NCI-H187 (cell line): ENCODE measurements at regions not wholly inside any gene's neighbourhood (a gene's known extent, or its start where the extent isn't known, plus 50 kb on each side); places are given as distances from the start of the nearest gene placed in this dataset.
"Not testable (repeated sequence)": the region's sequence is repeated elsewhere in the genome, so short reads cannot be mapped to it uniquely, and the experiment has no call there.

Source experiments
- DNase-seq, 2 experiments: peaks; one replicate each; lab custom pipeline; 2025; lab: John Stamatoyannopoulos, UW

- no peak for DNase-seq
These were observed 214.1 kb downstream of the BLID start for GRCh38 chr11:121901886-121902285.

- DNase-seq: not testable (repeated sequence)
These were observed 214.6 kb downstream of the BLID start for GRCh38 chr11:121901417-121901816.

GRCh38 chr11:121899520-121899919 is 216.5 kb downstream of the BLID start:
- no peak for DNase-seq

- DNase-seq: no peak
These were observed 217.1 kb downstream of the BLID start for GRCh38 chr11:121898903-121899302.

- DNase-seq: no peak
These were observed 220.1 kb downstream of the BLID start for GRCh38 chr11:121895919-121896318.

GRCh38 chr11:121894581-121894980 is 221.4 kb downstream of the BLID start:
- no peak for DNase-seq

GRCh38 chr11:121892863-121893262 is 223.2 kb downstream of the BLID start:
- no peak for DNase-seq

GRCh38 chr11:121892131-121892681 is 223.8 kb downstream of the BLID start:
- no peak for DNase-seq

GRCh38 chr11:121890946-121891515 is 225.0 kb downstream of the BLID start:
- no peak for DNase-seq

GRCh38 chr11:121890377-121890776 is 225.6 kb downstream of the BLID start:
- DNase-seq: no peak

GRCh38 chr11:121889931-121890330 is 226.1 kb downstream of the BLID start:
- DNase-seq: no peak

GRCh38 chr11:121889186-121889585 is 226.8 kb downstream of the BLID start:
- no peak for DNase-seq

GRCh38 chr11:121887976-121888557 is 227.9 kb downstream of the BLID start:
- DNase-seq: no peak

GRCh38 chr11:121887569-121887968 is 228.4 kb downstream of the BLID start:
- DNase-seq: no peak

- DNase-seq: no peak
These were observed 229.0 kb downstream of the BLID start for GRCh38 chr11:121886996-121887395.

- no peak for DNase-seq
These were observed 229.8 kb downstream of the BLID start for GRCh38 chr11:121886005-121886734.

- DNase-seq: no peak
These were observed 231.4 kb downstream of the BLID start for GRCh38 chr11:121884626-121885025.

- DNase-seq: no peak
These were observed 234.2 kb downstream of the BLID start for GRCh38 chr11:121881806-121882205.

GRCh38 chr11:121877152-121877551 is 238.9 kb downstream of the BLID start:
- DNase-seq: no peak

GRCh38 chr11:121873766-121874165 is 242.2 kb downstream of the BLID start:
- DNase-seq: no peak

- no peak for DNase-seq
These were observed 243.7 kb downstream of the BLID start for GRCh38 chr11:121872356-121872755.

- no peak for DNase-seq
These were observed 245.6 kb downstream of the BLID start for GRCh38 chr11:121870206-121871045.
